ENCODE measurements at regions not wholly inside any gene's neighbourhood (a gene's known extent, or its start where the extent isn't known, plus 50 kb on each side); places are given as distances from the start of the nearest gene placed in this dataset.
A peak's percentile ranks its signal among the peaks of the same experiment; 100 is the strongest.

- no peaks in the 10 kb centered on the region for H3K79me1 ChIP-seq (ENCODE audit: low read depth, low read length)
- H2BK120ac ChIP-seq (replicated peaks; ENCODE audit: low read depth, low read length), result no peak overlapping the region
- H3K4me3 ChIP-seq (ENCODE audit: extremely low read depth in 1 of 4, insufficient read depth in 2 of 4, low read depth in 3 of 4, low read length in 4 of 4), result no peak overlapping the region
- ChIA-PET CTCF (ENCODE audit: partially characterized antibody) (interaction anchor here (1.0 kb wide), 1 partner anchor 67 kb away, joined by 3 read pairs; no protein-coding TSS in a partner anchor), POLR2A (ENCODE audit: partially characterized antibody) (interaction anchor here (0.6 kb wide), 1 partner anchor 863 kb away, joined by 4 read pairs; no protein-coding TSS in a partner anchor)
- peak overlapping the region; percentile 90; the same call in 1 of the 2 replicates for H2BK12ac ChIP-seq (ENCODE audit: low read depth, low read length)
- H2AK5ac ChIP-seq (ENCODE audit: low read depth, low read length), result peak overlapping the region; percentile 96; the same call in 1 of the 2 replicates
- H3K18ac ChIP-seq (ENCODE audit: extremely low read depth, low read length), result no peak overlapping the region
- H4K20me1 ChIP-seq (replicated peaks in 1 of 2; ENCODE audit: control insufficient read depth in 1 of 2, insufficient read depth in 2 of 2, low read length in 2 of 2), result no peaks in the 10 kb centered on the region
- H4K91ac ChIP-seq (replicated peaks; ENCODE audit: insufficient read length, low read length), result no peak overlapping the region
- H3K14ac ChIP-seq (ENCODE audit: insufficient read length), result no peak overlapping the region
- H3K79me2 ChIP-seq (ENCODE audit: control insufficient read depth in 1 of 2, insufficient read depth in 2 of 2, low read length in 2 of 2), result no peaks in the 10 kb centered on the region
- no peaks in the 10 kb centered on the region; a peak in 1 of 8 replicates for H3K36me3 ChIP-seq (ENCODE audit: control insufficient read depth in 2 of 4, insufficient read depth in 4 of 4, low read length in 3 of 4)
- no peak overlapping the region for H3K4me2 ChIP-seq (ENCODE audit: insufficient read depth in 1 of 2, low read depth in 2 of 2, low read length in 2 of 2)
- FAIRE-seq (no peak), DNase-seq (ENCODE audit: low read depth in 1 of 2, low spot score in 2 of 2) (no peak)
- no peak overlapping the region for H3K4ac ChIP-seq (replicated peaks; ENCODE audit: insufficient read length, low read depth, low read length)
- no peaks in the 10 kb centered on the region for H3K9me3 ChIP-seq (ENCODE audit: insufficient read depth in 2 of 2, low read depth in 1 of 2, low read length in 1 of 2)
- peak overlapping the region; percentile 75; the same call in 1 of the 2 replicates for H2BK20ac ChIP-seq (ENCODE audit: low read length)
- peak overlapping the region; percentile 89; the same call in 1 of the 2 replicates for H2BK15ac ChIP-seq (ENCODE audit: low read length)
- H3K23me2 ChIP-seq (ENCODE audit: low read depth, low read length), result peaks cover 2% of the 10 kb centered on the region; the same call in 1 of the 2 replicates
- H2AFZ ChIP-seq (ENCODE audit: low read length), result no peak overlapping the region
- H4K5ac ChIP-seq (ENCODE audit: insufficient read length, low read depth, low read length), result no peak overlapping the region
- 93% methylated on average over 4 of the region's 4 CpGs; no CpG with 5 or more reads in 1 of the 2 experiments for WGBS, 2 experiments (ENCODE audit: extremely low coverage in 1 of 2, insufficient coverage in 1 of 2, insufficient read length in 1 of 2, insufficient replicate concordance in 2 of 2, low coverage in 1 of 2, low lambda C conversion rate in 2 of 2, missing lambda C conversion rate in 1 of 2)
- no peak overlapping the region; the same call in 1 of the 2 replicates for H2BK5ac ChIP-seq (ENCODE audit: low read depth, low read length)
- H3K27ac ChIP-seq (ENCODE audit: low read depth, low read length), result no peak overlapping the region
- H3K9ac ChIP-seq (replicated peaks in 1 of 4; ENCODE audit: extremely low read depth in 1 of 4, low read depth in 3 of 4, low read length in 3 of 4), result no peak overlapping the region
- H3K56ac ChIP-seq (replicated peaks; ENCODE audit: insufficient read length, low read depth, low read length), result no peak overlapping the region
- no peaks in the 10 kb centered on the region for H3K27me3 ChIP-seq (replicated peaks in 1 of 4; ENCODE audit: control insufficient read depth in 3 of 4, extremely low read depth in 1 of 4, insufficient read depth in 3 of 4, low read length in 3 of 4)
- H3K23ac ChIP-seq (ENCODE audit: insufficient read length), result no peak overlapping the region
- H3K4me1 ChIP-seq (replicated peaks in 1 of 4; ENCODE audit: control insufficient read depth in 3 of 4, insufficient read depth in 4 of 4, low read length in 3 of 4), result peaks cover 0 to 8% (median 0%) of the 10 kb centered on the region in 4 experiments; a peak in 2 of 7 replicates
- H4K8ac ChIP-seq (ENCODE audit: extremely low read depth, insufficient read depth, low read length), result no peak overlapping the region
- no peak for TF ChIP-seq SIX5 (IDR thresholded peaks at IDR 0.05; ENCODE audit: low read depth, low read length)
- no peak for TF ChIP-seq BRCA1 (IDR thresholded peaks at IDR 0.05; ENCODE audit: low read depth, low read length)
- TF ChIP-seq HDAC2 (IDR thresholded peaks at IDR 0.05; ENCODE audit: borderline replicate concordance in 1 of 2, low read depth in 2 of 2, low read length in 2 of 2), result no peak
- no peak for TF ChIP-seq JUN (IDR thresholded peaks at IDR 0.05; ENCODE audit: low read depth, low read length)
- TF ChIP-seq SUZ12 (IDR thresholded peaks at IDR 0.05; ENCODE audit: low read length), result no peak
- no peak for TF ChIP-seq RXRA (IDR thresholded peaks at IDR 0.05; ENCODE audit: insufficient read depth, low read depth, low read length)
- TF ChIP-seq PHF8 (conservative IDR thresholded peaks at IDR 0.05; ENCODE audit: low read depth, low read length), result no peak
- no peak for TF ChIP-seq KDM1A (IDR thresholded peaks at IDR 0.05; ENCODE audit: borderline replicate concordance, low read length)
- TF ChIP-seq SIRT6 (IDR thresholded peaks at IDR 0.05; ENCODE audit: low read length), result no peak
- no peak for TF ChIP-seq CREB1 (IDR thresholded peaks at IDR 0.05)
- TF ChIP-seq RAD21 (IDR thresholded peaks at IDR 0.05 in 1 of 2, conservative IDR thresholded peaks at IDR 0.05 in 1 of 2; ENCODE audit: low read depth in 2 of 2, low read length in 2 of 2), result no peak
- no peak for TF ChIP-seq EZH2 (IDR thresholded peaks at IDR 0.05; ENCODE audit: low read depth, low read length, severe bottlenecking)
- TF ChIP-seq TBP (IDR thresholded peaks at IDR 0.05; ENCODE audit: low read depth, low read length), result no peak
These were observed 161.2 kb upstream of the NFIA start for GRCh38 chr1:60921175-60921574.
